ENCODE measurements at regions not wholly inside any gene's neighbourhood (a gene's known extent, or its start where the extent isn't known, plus 50 kb on each side); places are given as distances from the start of the nearest gene placed in this dataset.

GRCh38 chr15:70187331-70187730 lies 89.6 kb upstream of the TLE3 start:
- no peak for TF ChIP-seq POLR2A (IDR thresholded peaks at IDR 0.05)
- no peak for TF ChIP-seq CTCF (IDR thresholded peaks at IDR 0.05)

Data from transverse colon (tissue), 3 donors.